ENCODE measurements at regions not wholly inside any gene's neighbourhood (a gene's known extent, or its start where the extent isn't known, plus 50 kb on each side); places are given as distances from the start of the nearest gene placed in this dataset.
"Not testable (repeated sequence)": the region's sequence is repeated elsewhere in the genome, so short reads cannot be mapped to it uniquely, and the experiment has no call there.

DNA sequence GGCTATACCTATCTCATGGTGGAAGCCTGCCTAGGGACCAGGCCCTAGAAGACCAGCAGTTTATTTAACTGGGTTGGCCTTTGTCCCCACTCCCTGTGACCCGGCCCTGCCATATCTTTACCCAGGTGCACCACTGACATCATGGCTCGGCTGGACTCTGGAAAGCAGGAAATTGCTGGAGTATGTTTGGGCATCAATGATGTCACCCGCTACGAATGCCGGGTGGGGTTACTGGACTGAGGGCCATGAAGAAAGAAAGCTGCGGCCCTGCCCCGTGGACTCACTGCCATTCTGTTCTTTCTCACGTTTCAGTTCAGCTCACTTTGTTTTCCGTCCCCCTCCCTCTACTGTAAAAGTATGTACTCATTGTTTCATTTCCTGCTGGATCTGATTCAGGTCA is 129.1 kb downstream of the FOXD4L5 start:
- TF ChIP-seq, protein P1, sequence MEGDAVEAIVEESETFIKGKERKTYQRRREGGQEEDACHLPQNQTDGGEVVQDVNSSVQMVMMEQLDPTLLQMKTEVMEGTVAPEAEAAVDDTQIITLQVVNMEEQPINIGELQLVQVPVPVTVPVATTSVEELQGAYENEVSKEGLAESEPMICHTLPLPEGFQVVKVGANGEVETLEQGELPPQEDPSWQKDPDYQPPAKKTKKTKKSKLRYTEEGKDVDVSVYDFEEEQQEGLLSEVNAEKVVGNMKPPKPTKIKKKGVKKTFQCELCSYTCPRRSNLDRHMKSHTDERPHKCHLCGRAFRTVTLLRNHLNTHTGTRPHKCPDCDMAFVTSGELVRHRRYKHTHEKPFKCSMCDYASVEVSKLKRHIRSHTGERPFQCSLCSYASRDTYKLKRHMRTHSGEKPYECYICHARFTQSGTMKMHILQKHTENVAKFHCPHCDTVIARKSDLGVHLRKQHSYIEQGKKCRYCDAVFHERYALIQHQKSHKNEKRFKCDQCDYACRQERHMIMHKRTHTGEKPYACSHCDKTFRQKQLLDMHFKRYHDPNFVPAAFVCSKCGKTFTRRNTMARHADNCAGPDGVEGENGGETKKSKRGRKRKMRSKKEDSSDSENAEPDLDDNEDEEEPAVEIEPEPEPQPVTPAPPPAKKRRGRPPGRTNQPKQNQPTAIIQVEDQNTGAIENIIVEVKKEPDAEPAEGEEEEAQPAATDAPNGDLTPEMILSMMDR (IDR thresholded peaks at IDR 0.05) = not testable (repeated sequence)
- not testable (repeated sequence) for TF ChIP-seq POLR2A (IDR thresholded peaks at IDR 0.05)
